CD8-positive, alpha-beta memory T cell (primary cell): ENCODE measurements at regions not wholly inside any gene's neighbourhood (a gene's known extent, or its start where the extent isn't known, plus 50 kb on each side); places are given as distances from the start of the nearest gene placed in this dataset.

Experiments used
- CTCF ChIA-PET: fragments of 350-600 bp; sonication (Branson Sonifier 250); formaldehyde crosslinking; loops from one replicate; lab custom pipeline; 2021; ENCODE audit warnings: antibody characterized with exemption; lab: Charles Lee
- POLR2A ChIA-PET: fragments of 350-600 bp; sonication (Branson Sonifier 250); formaldehyde crosslinking; loops from one replicate; lab custom pipeline; 2021; ENCODE audit warnings: antibody characterized with exemption; lab: Charles Lee
- DNase-seq, 5 donors: peaks; one replicate each; pipeline versions ENCODE4 v3.0.0 to v3.0.0-alpha.2; 2020 to 2022; ENCODE audit warnings: mixed read lengths in 1 of 5
- H3K27ac ChIP-seq: one replicate; pipeline ENCODE4 v1.7.0; 2013; ENCODE audit warnings: low read depth, mild to moderate bottlenecking, low read length, moderate library complexity
- H3K27me3 ChIP-seq: 2 replicates; pipeline ENCODE4 v1.7.0; 2013; ENCODE audit warnings: low read length, mild to moderate bottlenecking; ENCODE audit not compliant: insufficient read depth, poor library complexity, severe bottlenecking
- H3K36me3 ChIP-seq: 2 replicates; pipeline ENCODE4 v1.7.0; 2013; ENCODE audit warnings: mild to moderate bottlenecking, low read length, moderate library complexity; ENCODE audit not compliant: insufficient read depth
- H3K4me1 ChIP-seq: 2 replicates; pipeline ENCODE4 v1.7.0; 2013; ENCODE audit warnings: mild to moderate bottlenecking, low read length, moderate library complexity; ENCODE audit not compliant: insufficient read depth
- H3K4me3 ChIP-seq: 2 replicates; pipeline ENCODE4 v1.7.0; 2013; ENCODE audit warnings: mild to moderate bottlenecking, low read length
- H3K9me3 ChIP-seq: 2 replicates; pipeline ENCODE4 v1.7.0; 2013; ENCODE audit warnings: mild to moderate bottlenecking, low read length
- H3K27ac Mint-ChIP-seq, 8 donors: one replicate each; pipeline ENCODE4 v1.8.0; 2020 to 2021; ENCODE audit warnings: mixed read lengths in 8 of 8, mild to moderate bottlenecking in 6 of 8, inconsistent platforms in 3 of 8, moderate library complexity in 3 of 8
- H3K27me3 Mint-ChIP-seq, 2 donors: one replicate each; pipeline ENCODE4 v1.8.0; 2020 to 2021; ENCODE audit warnings: mixed read lengths in 2 of 2, mild to moderate bottlenecking in 1 of 2, moderate library complexity in 1 of 2
- H3K36me3 Mint-ChIP-seq, 3 donors: one replicate each; pipeline ENCODE4 v1.8.0; 2020 to 2021; ENCODE audit warnings: mixed read lengths in 3 of 3, inconsistent platforms in 1 of 3, mild to moderate bottlenecking in 1 of 3
- H3K4me1 Mint-ChIP-seq, 3 donors: one replicate each; pipeline ENCODE4 v1.8.0; 2020 to 2021; ENCODE audit warnings: mixed read lengths in 3 of 3, inconsistent platforms in 1 of 3, mild to moderate bottlenecking in 1 of 3
- H3K4me3 Mint-ChIP-seq, 7 donors: one replicate each; pipeline ENCODE4 v1.8.0; 2020 to 2021; ENCODE audit warnings: mixed read lengths in 7 of 7, mild to moderate bottlenecking in 6 of 7, moderate library complexity in 4 of 7, inconsistent platforms in 2 of 7
- H3K9me3 Mint-ChIP-seq, 5 donors: one replicate each; pipeline ENCODE4 v1.8.0; 2020 to 2022; ENCODE audit warnings: mixed read lengths in 5 of 5, mild to moderate bottlenecking in 3 of 5, moderate library complexity in 2 of 5, inconsistent platforms in 1 of 5

- Mint-ChIP-seq H3K4me1 (no peaks in the 10 kb centered on the region), H3K9me3 (peaks cover 0 to 4% (median 0%) of the 10 kb centered on the region in 5 donors), H3K27me3 (no peaks in the 10 kb centered on the region), H3K27ac (no peak overlapping the region), H3K4me3 (no peak overlapping the region), H3K36me3 (no peaks in the 10 kb centered on the region)
- ChIA-PET POLR2A (interaction anchor here (0.6 kb wide), 1 partner anchor 17 kb away, joined by 3 read pairs; no protein-coding TSS in a partner anchor), CTCF (no interaction called here)
- DNase-seq: no peak
- Histone ChIP-seq H3K27ac (no peak overlapping the region), H3K4me1 (no peaks in the 10 kb centered on the region), H3K9me3 (no peaks in the 10 kb centered on the region), H3K36me3 (no peaks in the 10 kb centered on the region), H3K27me3 (no peaks in the 10 kb centered on the region), H3K4me3 (no peak overlapping the region)
These were observed 76.8 kb upstream of the CD96 start for GRCh38 chr3:111465081-111465670.

DNA sequence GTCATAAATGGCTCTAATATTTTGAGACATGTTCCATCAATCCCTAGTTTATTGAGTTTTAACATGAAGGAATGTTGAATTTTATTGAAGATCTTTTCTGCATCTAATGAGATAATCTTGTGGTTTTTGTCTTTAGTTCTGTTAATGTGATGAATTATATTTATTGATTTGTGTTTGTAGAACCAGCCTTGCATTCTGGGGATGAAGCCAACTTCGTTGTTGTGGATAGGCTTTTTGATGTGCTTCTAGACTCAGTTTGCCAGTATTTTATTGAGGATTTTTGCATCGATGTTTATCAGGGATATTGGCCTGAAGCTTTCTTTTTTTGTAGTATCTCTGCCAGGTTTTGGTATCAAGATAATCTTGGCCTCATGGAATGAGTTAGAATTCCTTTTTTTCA is 72.0 kb upstream of the CD96 start:
- H3K9me3 ChIP-seq: no peaks in the 10 kb centered on the region
- POLR2A ChIA-PET: no interaction called here

DNA sequence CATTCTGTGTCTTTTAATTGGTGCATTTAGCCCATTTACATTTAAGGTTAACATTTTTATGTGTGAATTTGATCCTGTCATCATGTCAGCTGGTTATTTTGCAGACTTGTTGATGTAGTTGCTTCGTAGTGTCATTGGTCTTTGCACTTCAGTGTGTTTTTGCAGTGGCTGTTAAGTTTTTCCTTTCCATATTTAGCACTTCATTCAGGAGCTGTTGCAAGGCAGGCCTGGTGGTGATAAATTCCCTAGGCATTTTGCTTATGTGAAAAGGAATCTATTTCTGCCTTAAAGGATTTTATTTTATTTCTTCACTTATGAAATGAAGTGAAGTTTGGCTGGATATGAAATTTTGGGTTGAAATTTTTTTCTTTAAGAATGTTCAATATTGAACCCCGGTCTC is 70.2 kb upstream of the CD96 start:
- no peak overlapping the region for H3K4me3 Mint-ChIP-seq
- Histone ChIP-seq H3K4me3 (no peak overlapping the region), H3K27ac (no peak overlapping the region), H3K36me3 (no peaks in the 10 kb centered on the region), H3K27me3 (no peaks in the 10 kb centered on the region), H3K4me1 (no peaks in the 10 kb centered on the region), H3K9me3 (no peaks in the 10 kb centered on the region)
- no peak overlapping the region for H3K27ac Mint-ChIP-seq
- peaks cover 0 to 20% (median 0%) of the 10 kb centered on the region in 3 donors for H3K36me3 Mint-ChIP-seq
- ChIA-PET CTCF (no interaction called here), POLR2A (no interaction called here)
- H3K9me3 Mint-ChIP-seq: peaks cover 0 to 11% (median 3%) of the 10 kb centered on the region in 5 donors
- no peaks in the 10 kb centered on the region for H3K4me1 Mint-ChIP-seq
- H3K27me3 Mint-ChIP-seq: peaks cover 0 to 3% of the 10 kb centered on the region in 2 donors
- no peak for DNase-seq

More for the DNA sequence above, 72.0 kb upstream of the CD96 start:
- CTCF ChIA-PET: no interaction called here
- no peak overlapping the region for H3K27ac Mint-ChIP-seq
- H3K36me3 ChIP-seq: no peaks in the 10 kb centered on the region
- H3K4me1 ChIP-seq: no peaks in the 10 kb centered on the region
- peaks cover 0 to 11% (median 3%) of the 10 kb centered on the region in 5 donors for H3K9me3 Mint-ChIP-seq
- H3K27me3 ChIP-seq: no peaks in the 10 kb centered on the region
- no peak overlapping the region for H3K27ac ChIP-seq
- peaks cover 0 to 20% (median 0%) of the 10 kb centered on the region in 3 donors for H3K36me3 Mint-ChIP-seq
- no peak for DNase-seq
- no peak overlapping the region for H3K4me3 ChIP-seq
- H3K27me3 Mint-ChIP-seq: peaks cover 0 to 3% of the 10 kb centered on the region in 2 donors
- no peaks in the 10 kb centered on the region for H3K4me1 Mint-ChIP-seq
- H3K4me3 Mint-ChIP-seq: no peak overlapping the region

GRCh38 chr3:111472556-111472955 is 69.4 kb upstream of the CD96 start:
- peaks cover 0 to 11% (median 3%) of the 10 kb centered on the region in 5 donors for H3K9me3 Mint-ChIP-seq
- CTCF ChIA-PET: no interaction called here
- no peaks in the 10 kb centered on the region for H3K4me1 Mint-ChIP-seq
- H3K27me3 Mint-ChIP-seq: peaks cover 0 to 5% of the 10 kb centered on the region in 2 donors
- Histone ChIP-seq H3K9me3 (no peaks in the 10 kb centered on the region), H3K4me3 (no peak overlapping the region), H3K27ac (no peak overlapping the region), H3K4me1 (no peaks in the 10 kb centered on the region), H3K27me3 (no peaks in the 10 kb centered on the region), H3K36me3 (no peaks in the 10 kb centered on the region)
- H3K27ac Mint-ChIP-seq: no peak overlapping the region
- POLR2A ChIA-PET: no interaction called here
- peaks cover 0 to 20% (median 0%) of the 10 kb centered on the region in 3 donors for H3K36me3 Mint-ChIP-seq
- no peak overlapping the region for H3K4me3 Mint-ChIP-seq
- no peak for DNase-seq

GRCh38 chr3:111473550-111473949 is 68.4 kb upstream of the CD96 start:
- DNase-seq: no peak
- Mint-ChIP-seq H3K36me3 (peaks cover 0 to 20% (median 0%) of the 10 kb centered on the region in 3 donors), H3K4me3 (no peak overlapping the region), H3K4me1 (no peaks in the 10 kb centered on the region), H3K9me3 (peaks cover 0 to 9% (median 1%) of the 10 kb centered on the region in 5 donors), H3K27me3 (peaks cover 0 to 6% of the 10 kb centered on the region in 2 donors), H3K27ac (no peak overlapping the region)
- no peaks in the 10 kb centered on the region for H3K36me3 ChIP-seq
- H3K9me3 ChIP-seq: no peaks in the 10 kb centered on the region
- H3K4me3 ChIP-seq: no peak overlapping the region
- H3K4me1 ChIP-seq: no peaks in the 10 kb centered on the region
- ChIA-PET CTCF (no interaction called here), POLR2A (no interaction called here)
- H3K27ac ChIP-seq: no peak overlapping the region
- H3K27me3 ChIP-seq: no peaks in the 10 kb centered on the region

- no peak overlapping the region for H3K27ac Mint-ChIP-seq
- CTCF ChIA-PET: no interaction called here
- H3K27me3 Mint-ChIP-seq: peaks cover 0 to 6% of the 10 kb centered on the region in 2 donors
- no peaks in the 10 kb centered on the region for H3K4me1 Mint-ChIP-seq
- H3K9me3 ChIP-seq: no peaks in the 10 kb centered on the region
- POLR2A ChIA-PET: no interaction called here
- H3K4me1 ChIP-seq: no peaks in the 10 kb centered on the region
- no peaks in the 10 kb centered on the region for H3K9me3 Mint-ChIP-seq
- H3K36me3 ChIP-seq: no peaks in the 10 kb centered on the region
- no peaks in the 10 kb centered on the region for H3K27me3 ChIP-seq
- no peak overlapping the region for H3K4me3 Mint-ChIP-seq
- no peak for DNase-seq
- no peak overlapping the region for H3K4me3 ChIP-seq
- no peak overlapping the region for H3K27ac ChIP-seq
- H3K36me3 Mint-ChIP-seq: peaks cover 0 to 13% (median 0%) of the 10 kb centered on the region in 3 donors
These were observed 65.3 kb upstream of the CD96 start for GRCh38 chr3:111476701-111477100.

- H3K27ac ChIP-seq: no peak overlapping the region
- Mint-ChIP-seq H3K36me3 (peaks cover 0 to 5% (median 0%) of the 10 kb centered on the region in 3 donors), H3K27me3 (peaks cover 0 to 3% of the 10 kb centered on the region in 2 donors), H3K4me1 (no peaks in the 10 kb centered on the region), H3K27ac (no peak overlapping the region), H3K4me3 (no peak overlapping the region), H3K9me3 (no peaks in the 10 kb centered on the region)
- H3K9me3 ChIP-seq: no peaks in the 10 kb centered on the region
- ChIA-PET CTCF (no interaction called here), POLR2A (no interaction called here)
- no peak for DNase-seq
- H3K4me3 ChIP-seq: no peak overlapping the region
- H3K36me3 ChIP-seq: no peaks in the 10 kb centered on the region
- no peaks in the 10 kb centered on the region for H3K4me1 ChIP-seq
- H3K27me3 ChIP-seq: no peaks in the 10 kb centered on the region
These were observed 61.9 kb upstream of the CD96 start for GRCh38 chr3:111480091-111480490.

DNA sequence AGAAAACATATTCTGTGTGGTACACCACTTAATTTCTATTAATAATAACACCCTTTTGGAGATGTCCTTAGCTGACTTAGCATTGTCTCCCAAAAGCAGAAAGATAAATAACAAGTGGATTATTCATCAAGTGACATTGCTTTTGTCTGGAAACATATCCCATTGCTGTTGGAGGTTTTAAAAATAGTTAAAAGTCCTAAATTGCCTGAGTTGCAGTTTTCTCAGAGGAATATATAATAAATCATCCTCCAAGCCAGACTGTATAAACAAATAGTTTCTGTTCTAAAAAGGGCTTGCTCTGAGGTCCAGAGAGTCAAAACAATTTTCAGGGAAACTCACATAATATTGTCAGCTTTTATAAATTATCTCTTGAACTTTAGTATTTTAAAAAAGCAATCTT is 60.4 kb upstream of the CD96 start:
- H3K27me3 ChIP-seq: no peaks in the 10 kb centered on the region
- ChIA-PET CTCF (no interaction called here), POLR2A (interaction anchor here (0.7 kb wide), 1 partner anchor 17 kb away, joined by 3 read pairs; no protein-coding TSS in a partner anchor)
- H3K4me3 Mint-ChIP-seq: no peak overlapping the region
- H3K36me3 Mint-ChIP-seq: peaks cover 0 to 8% (median 0%) of the 10 kb centered on the region in 3 donors
- H3K36me3 ChIP-seq: no peaks in the 10 kb centered on the region
- H3K9me3 Mint-ChIP-seq: peaks cover 0 to 2% (median 0%) of the 10 kb centered on the region in 5 donors
- H3K9me3 ChIP-seq: no peaks in the 10 kb centered on the region
- H3K4me1 Mint-ChIP-seq: no peaks in the 10 kb centered on the region
- no peaks in the 10 kb centered on the region for H3K4me1 ChIP-seq
- peaks cover 0 to 3% of the 10 kb centered on the region in 2 donors for H3K27me3 Mint-ChIP-seq
- H3K27ac ChIP-seq: no peak overlapping the region
- DNase-seq: no peak
- no peak overlapping the region for H3K27ac Mint-ChIP-seq
- H3K4me3 ChIP-seq: no peak overlapping the region
